Hepatocyte (in vitro differentiated cells): ENCODE measurements at regions not wholly inside any gene's neighbourhood (a gene's known extent, or its start where the extent isn't known, plus 50 kb on each side); places are given as distances from the start of the nearest gene placed in this dataset.

Source experiments
- CTCF ChIP-seq: fragments of 200-600 bp; sonication (generic); IDR thresholded peaks from 2 replicates; pipeline ENCODE4 v1.5.1; 2016; ENCODE audit warnings: antibody characterized with exemption, mild to moderate bottlenecking; ENCODE audit not compliant: poor library complexity
- EZH2 ChIP-seq: fragments of 200-600 bp; sonication (generic); IDR thresholded peaks from 2 replicates; pipeline ENCODE4 v1.6.1; 2016; ENCODE audit warnings: antibody characterized with exemption, mild to moderate bottlenecking, borderline replicate concordance

GRCh38 chr5:124538931-124539330 is 207.5 kb downstream of the ZNF608 start:
- TF ChIP-seq CTCF (no peak), EZH2 (no peak)
